RWPE1 (cell line): ENCODE measurements at regions not wholly inside any gene's neighbourhood (a gene's known extent, or its start where the extent isn't known, plus 50 kb on each side); places are given as distances from the start of the nearest gene placed in this dataset.
A peak's percentile ranks its signal among the peaks of the same experiment; 100 is the strongest.
"Not testable (repeated sequence)": the region's sequence is repeated elsewhere in the genome, so short reads cannot be mapped to it uniquely, and the experiment has no call there.

ENCODE experiments used
- CTCF ChIA-PET: fragments of 350-600 bp; sonication (Branson Sonifier 250); formaldehyde crosslinking; extraction: SDS; loops from one replicate; lab custom pipeline; 2021; lab: Yijun Ruan, JAX
- POLR2A ChIA-PET: fragments of 400-600 bp; formaldehyde crosslinking; extraction: SDS; loops from one replicate; lab custom pipeline; 2020; ENCODE audit warnings: antibody characterized with exemption; ENCODE audit not compliant: low non-redundant PET; lab: Yijun Ruan, JAX
- DNase-seq: peaks from one replicate; pipeline ENCODE4 v3.0.0; 2012; ENCODE audit warnings: low spot score
- H3K27ac ChIP-seq: fragments of 450-650 bp; 2 replicates; pipeline ENCODE4 v1.5.1; 2017
- CTCF ChIP-seq: fragments of 450-650 bp; conservative IDR thresholded peaks from 2 replicates; pipeline ENCODE4 v1.5.1; 2017; ENCODE audit warnings: low read depth, mild to moderate bottlenecking

GRCh38 chr22:44561139-44561840 lies 63.3 kb upstream of the RTL6 start:
- DNase-seq: no peak
- CTCF ChIA-PET: no interaction called here

GRCh38 chr22:44558671-44559070 lies 60.6 kb upstream of the RTL6 start:
- POLR2A ChIA-PET, DNase-seq, CTCF ChIA-PET: not testable (repeated sequence)
- peak overlapping the region; percentile 54 for H3K27ac ChIP-seq

More at GRCh38 chr22:44561139-44561840, 63.3 kb upstream of the RTL6 start:
- H3K27ac ChIP-seq: no peak overlapping the region
- no peak for TF ChIP-seq CTCF
- POLR2A ChIA-PET: no interaction called here

- CTCF ChIA-PET: not testable (repeated sequence)
These were observed 59.8 kb upstream of the RTL6 start for GRCh38 chr22:44557872-44558271.

GRCh38 chr22:44557064-44557748 lies 59.2 kb upstream of the RTL6 start:
- H3K27ac ChIP-seq: no peak overlapping the region
- CTCF ChIA-PET: no interaction called here
- DNase-seq: no peak
- POLR2A ChIA-PET: no interaction called here
- TF ChIP-seq CTCF: no peak

More at GRCh38 chr22:44557872-44558271, 59.8 kb upstream of the RTL6 start:
- DNase-seq, H3K27ac ChIP-seq, POLR2A ChIA-PET: not testable (repeated sequence)

- POLR2A ChIA-PET: no interaction called here
- TF ChIP-seq CTCF: no peak
- CTCF ChIA-PET: no interaction called here
These were observed 57.6 kb upstream of the RTL6 start for GRCh38 chr22:44555597-44555996.

GRCh38 chr22:44555046-44555445 lies 57.0 kb upstream of the RTL6 start:
- POLR2A ChIA-PET: no interaction called here
- TF ChIP-seq CTCF: no peak
- CTCF ChIA-PET: no interaction called here
- H3K27ac ChIP-seq: no peak overlapping the region
- no peak for DNase-seq

More at GRCh38 chr22:44555597-44555996, 57.6 kb upstream of the RTL6 start:
- DNase-seq: no peak
- no peak overlapping the region for H3K27ac ChIP-seq

GRCh38 chr22:44554411-44554810 lies 56.4 kb upstream of the RTL6 start:
- ChIA-PET CTCF (no interaction called here), POLR2A (no interaction called here)
- TF ChIP-seq CTCF: no peak
- no peak overlapping the region for H3K27ac ChIP-seq
- no peak for DNase-seq
